ENCODE measurements at regions not wholly inside any gene's neighbourhood (a gene's known extent, or its start where the extent isn't known, plus 50 kb on each side); places are given as distances from the start of the nearest gene placed in this dataset.

- no peaks in the 10 kb centered on the region for H3K9me3 ChIP-seq (ENCODE audit: insufficient read depth, low read length)
- no peak overlapping the region for H2AFZ ChIP-seq (ENCODE audit: low read depth, low read length)
- peaks cover 3% of the 10 kb centered on the region; the same call in 1 of the 2 replicates for H3K27me3 ChIP-seq (ENCODE audit: low read depth, low read length)
- H3K79me2 ChIP-seq (ENCODE audit: low read length), result no peaks in the 10 kb centered on the region
- no peaks in the 10 kb centered on the region for H3K36me3 ChIP-seq (replicated peaks; ENCODE audit: low read depth, low read length)
- H3K4me1 ChIP-seq (ENCODE audit: low read length), result peaks cover 6% of the 10 kb centered on the region
- H4K20me1 ChIP-seq (ENCODE audit: insufficient read depth, low read length), result no peaks in the 10 kb centered on the region
- TF ChIP-seq, protein P1, sequence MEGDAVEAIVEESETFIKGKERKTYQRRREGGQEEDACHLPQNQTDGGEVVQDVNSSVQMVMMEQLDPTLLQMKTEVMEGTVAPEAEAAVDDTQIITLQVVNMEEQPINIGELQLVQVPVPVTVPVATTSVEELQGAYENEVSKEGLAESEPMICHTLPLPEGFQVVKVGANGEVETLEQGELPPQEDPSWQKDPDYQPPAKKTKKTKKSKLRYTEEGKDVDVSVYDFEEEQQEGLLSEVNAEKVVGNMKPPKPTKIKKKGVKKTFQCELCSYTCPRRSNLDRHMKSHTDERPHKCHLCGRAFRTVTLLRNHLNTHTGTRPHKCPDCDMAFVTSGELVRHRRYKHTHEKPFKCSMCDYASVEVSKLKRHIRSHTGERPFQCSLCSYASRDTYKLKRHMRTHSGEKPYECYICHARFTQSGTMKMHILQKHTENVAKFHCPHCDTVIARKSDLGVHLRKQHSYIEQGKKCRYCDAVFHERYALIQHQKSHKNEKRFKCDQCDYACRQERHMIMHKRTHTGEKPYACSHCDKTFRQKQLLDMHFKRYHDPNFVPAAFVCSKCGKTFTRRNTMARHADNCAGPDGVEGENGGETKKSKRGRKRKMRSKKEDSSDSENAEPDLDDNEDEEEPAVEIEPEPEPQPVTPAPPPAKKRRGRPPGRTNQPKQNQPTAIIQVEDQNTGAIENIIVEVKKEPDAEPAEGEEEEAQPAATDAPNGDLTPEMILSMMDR (IDR thresholded peaks at IDR 0.05; ENCODE audit: low read depth, low read length), result no peak
- no peak for TF ChIP-seq EZH2phosphoT487 (IDR thresholded peaks at IDR 0.05; ENCODE audit: low read depth)
- no peak overlapping the region for H3K4me3 ChIP-seq (ENCODE audit: low read length)
- no peak overlapping the region for H3K27ac ChIP-seq (ENCODE audit: low read length)
- H3K4me2 ChIP-seq (ENCODE audit: low read length), result no peak overlapping the region
- no peak overlapping the region for H3K9ac ChIP-seq (ENCODE audit: low read length)
Observed at GRCh38 chr1:56403321-56403720, 176.0 kb downstream of the PLPP3 start.

DNA sequence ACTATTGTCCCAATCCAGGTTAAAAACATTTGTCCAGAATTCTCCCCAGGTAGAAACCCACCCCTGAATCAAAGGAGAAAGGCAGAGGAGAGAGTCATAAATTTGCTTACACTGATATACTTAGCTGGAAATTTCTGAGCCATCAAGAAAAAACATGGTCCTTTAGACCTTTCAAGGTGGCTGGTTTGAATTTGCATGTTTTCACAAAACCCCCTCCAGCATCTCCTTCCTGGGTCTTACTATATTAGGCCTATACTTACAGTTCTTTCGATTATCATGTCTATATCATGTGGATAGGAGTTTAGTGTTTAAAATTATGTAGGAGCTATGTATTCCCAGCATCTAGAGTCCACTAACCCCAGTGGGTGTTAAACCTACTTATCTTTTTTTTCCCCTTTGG lies 178.2 kb downstream of the PLPP3 start:
- no peak overlapping the region for H3K4me3 ChIP-seq (ENCODE audit: low read length)
- H3K79me2 ChIP-seq (ENCODE audit: low read length), result no peaks in the 10 kb centered on the region
- H3K9me3 ChIP-seq (ENCODE audit: insufficient read depth, low read length), result no peaks in the 10 kb centered on the region
- H3K9ac ChIP-seq (ENCODE audit: low read length), result no peak overlapping the region
- no peak overlapping the region for H3K4me2 ChIP-seq (ENCODE audit: low read length)
- H3K27me3 ChIP-seq (ENCODE audit: low read depth, low read length), result no peaks in the 10 kb centered on the region
- H3K27ac ChIP-seq (ENCODE audit: low read length), result no peak overlapping the region
- H2AFZ ChIP-seq (ENCODE audit: low read depth, low read length), result no peak overlapping the region
- no peaks in the 10 kb centered on the region for H4K20me1 ChIP-seq (ENCODE audit: insufficient read depth, low read length)
- no peaks in the 10 kb centered on the region for H3K36me3 ChIP-seq (replicated peaks; ENCODE audit: low read depth, low read length)
- H3K4me1 ChIP-seq (ENCODE audit: low read length), result peaks cover 6% of the 10 kb centered on the region
- TF ChIP-seq, protein P1 (IDR thresholded peaks at IDR 0.05; ENCODE audit: low read depth, low read length), result no peak
- no peak for TF ChIP-seq EZH2phosphoT487 (IDR thresholded peaks at IDR 0.05; ENCODE audit: low read depth)

- Histone ChIP-seq H3K9me3 (ENCODE audit: insufficient read depth, low read length) (no peaks in the 10 kb centered on the region), H3K79me2 (ENCODE audit: low read length) (no peaks in the 10 kb centered on the region), H3K27me3 (ENCODE audit: low read depth, low read length) (no peaks in the 10 kb centered on the region), H2AFZ (ENCODE audit: low read depth, low read length) (no peak overlapping the region), H3K27ac (ENCODE audit: low read length) (no peak overlapping the region), H4K20me1 (ENCODE audit: insufficient read depth, low read length) (no peaks in the 10 kb centered on the region), H3K4me1 (ENCODE audit: low read length) (peaks cover 6% of the 10 kb centered on the region), H3K4me2 (ENCODE audit: low read length) (no peak overlapping the region), H3K4me3 (ENCODE audit: low read length) (no peak overlapping the region), H3K9ac (ENCODE audit: low read length) (no peak overlapping the region), H3K36me3 (replicated peaks; ENCODE audit: low read depth, low read length) (no peaks in the 10 kb centered on the region)
- TF ChIP-seq, protein P1 (IDR thresholded peaks at IDR 0.05; ENCODE audit: low read depth, low read length), result no peak
- no peak for TF ChIP-seq EZH2phosphoT487 (IDR thresholded peaks at IDR 0.05; ENCODE audit: low read depth)
Observed at GRCh38 chr1:56400526-56400925, 178.8 kb downstream of the PLPP3 start.

DNA sequence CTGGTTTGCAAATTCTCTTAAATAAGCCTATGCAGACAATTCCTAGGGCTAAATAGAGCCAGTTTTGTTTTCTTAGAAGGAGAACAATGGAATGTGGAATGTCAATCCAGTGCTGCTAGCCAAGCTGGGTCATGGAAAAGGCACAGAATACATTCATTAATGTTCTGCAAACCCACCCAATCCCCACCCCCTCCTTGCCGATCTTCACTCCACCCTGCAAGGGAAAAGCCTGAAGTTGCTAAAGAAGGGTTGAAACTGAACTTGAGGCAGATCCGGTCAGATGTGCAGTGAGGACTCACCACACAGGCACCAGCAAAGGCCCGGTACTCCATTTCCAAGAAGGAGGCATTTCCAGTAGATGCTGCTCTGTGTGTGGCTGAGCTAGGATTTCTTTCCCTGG lies 179.6 kb downstream of the PLPP3 start:
- no peak overlapping the region for H3K27ac ChIP-seq (ENCODE audit: low read length)
- no peaks in the 10 kb centered on the region for H3K27me3 ChIP-seq (ENCODE audit: low read depth, low read length)
- H3K9ac ChIP-seq (ENCODE audit: low read length), result no peak overlapping the region
- no peaks in the 10 kb centered on the region for H3K79me2 ChIP-seq (ENCODE audit: low read length)
- peaks cover 6% of the 10 kb centered on the region for H3K4me1 ChIP-seq (ENCODE audit: low read length)
- TF ChIP-seq, protein P1 (IDR thresholded peaks at IDR 0.05; ENCODE audit: low read depth, low read length), result no peak
- no peak for TF ChIP-seq EZH2phosphoT487 (IDR thresholded peaks at IDR 0.05; ENCODE audit: low read depth)
- no peaks in the 10 kb centered on the region for H3K9me3 ChIP-seq (ENCODE audit: insufficient read depth, low read length)
- H3K36me3 ChIP-seq (replicated peaks; ENCODE audit: low read depth, low read length), result no peaks in the 10 kb centered on the region
- H3K4me2 ChIP-seq (ENCODE audit: low read length), result no peak overlapping the region
- H2AFZ ChIP-seq (ENCODE audit: low read depth, low read length), result no peak overlapping the region
- H3K4me3 ChIP-seq (ENCODE audit: low read length), result no peak overlapping the region
- H4K20me1 ChIP-seq (ENCODE audit: insufficient read depth, low read length), result no peaks in the 10 kb centered on the region

All from OCI-LY3 (cell line).